ENCODE measurements at regions not wholly inside any gene's neighbourhood (a gene's known extent, or its start where the extent isn't known, plus 50 kb on each side); places are given as distances from the start of the nearest gene placed in this dataset.

- no peaks in the 10 kb centered on the region for H3K36me3 ChIP-seq (ENCODE audit: control insufficient read depth in 4 of 4, insufficient read depth in 3 of 4, low read depth in 1 of 4, low read length in 3 of 4)
- no peaks in the 10 kb centered on the region for H3K4me1 ChIP-seq (ENCODE audit: control insufficient read depth in 4 of 4, insufficient read depth in 4 of 4, low read length in 3 of 4)
- WGBS: 94% methylated on average over 2 of the region's 2 CpGs
- no peaks in the 10 kb centered on the region for H3K27me3 ChIP-seq (ENCODE audit: control insufficient read depth in 4 of 4, insufficient read depth in 4 of 4, low read length in 3 of 4)
- H3K27ac ChIP-seq (ENCODE audit: low read depth in 1 of 2, low read length in 2 of 2): no peak overlapping the region
- TF ChIP-seq, protein P1, sequence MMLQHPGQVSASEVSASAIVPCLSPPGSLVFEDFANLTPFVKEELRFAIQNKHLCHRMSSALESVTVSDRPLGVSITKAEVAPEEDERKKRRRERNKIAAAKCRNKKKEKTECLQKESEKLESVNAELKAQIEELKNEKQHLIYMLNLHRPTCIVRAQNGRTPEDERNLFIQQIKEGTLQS (IDR thresholded peaks at IDR 0.05): no peak
- TF ChIP-seq RXRA (IDR thresholded peaks at IDR 0.05) (no peak), FOXA2 (IDR thresholded peaks at IDR 0.05) (no peak), MAX (IDR thresholded peaks at IDR 0.05) (no peak), SP1 (IDR thresholded peaks at IDR 0.05) (no peak), NR2F2 (IDR thresholded peaks at IDR 0.05) (no peak)
- no peak overlapping the region for H3K9ac ChIP-seq (ENCODE audit: low read depth in 1 of 2, low read length in 2 of 2)
- peaks cover 0 to 2% (median 0%) of the 10 kb centered on the region in 4 donors for H3K9me3 ChIP-seq (ENCODE audit: control insufficient read depth in 4 of 4, low read length in 3 of 4)
- H3K4me3 ChIP-seq (ENCODE audit: low read depth in 1 of 3, low read length in 3 of 3): no peak overlapping the region
- DNase-seq (ENCODE audit: low spot score): no peak
Observed at GRCh38 chrX:11864171-11864570, 106.1 kb downstream of the MSL3 start.

- no peak overlapping the region for H3K9ac ChIP-seq (ENCODE audit: low read depth in 1 of 2, low read length in 2 of 2)
- no peaks in the 10 kb centered on the region for H3K36me3 ChIP-seq (ENCODE audit: control insufficient read depth in 4 of 4, insufficient read depth in 3 of 4, low read depth in 1 of 4, low read length in 3 of 4)
- no peaks in the 10 kb centered on the region for H3K9me3 ChIP-seq (ENCODE audit: control insufficient read depth in 4 of 4, low read length in 3 of 4)
- H3K27me3 ChIP-seq (ENCODE audit: control insufficient read depth in 4 of 4, insufficient read depth in 4 of 4, low read length in 3 of 4): no peaks in the 10 kb centered on the region
- H3K4me1 ChIP-seq (ENCODE audit: control insufficient read depth in 4 of 4, insufficient read depth in 4 of 4, low read length in 3 of 4): no peaks in the 10 kb centered on the region
- WGBS: 70% methylated on average over 7 of the region's 7 CpGs
- TF ChIP-seq GABPA (IDR thresholded peaks at IDR 0.05 in 1 of 2, conservative IDR thresholded peaks at IDR 0.05 in 1 of 2) (no peak), MAX (IDR thresholded peaks at IDR 0.05) (no peak), FOXA1 (IDR thresholded peaks at IDR 0.05) (no peak), NR2F2 (IDR thresholded peaks at IDR 0.05) (no peak), FOXA2 (IDR thresholded peaks at IDR 0.05) (no peak), RXRA (IDR thresholded peaks at IDR 0.05) (no peak), HNF4G (IDR thresholded peaks at IDR 0.05) (no peak), SP1 (IDR thresholded peaks at IDR 0.05) (no peak)
- TF ChIP-seq, protein P1 (IDR thresholded peaks at IDR 0.05): no peak
- TF ChIP-seq, protein P2, sequence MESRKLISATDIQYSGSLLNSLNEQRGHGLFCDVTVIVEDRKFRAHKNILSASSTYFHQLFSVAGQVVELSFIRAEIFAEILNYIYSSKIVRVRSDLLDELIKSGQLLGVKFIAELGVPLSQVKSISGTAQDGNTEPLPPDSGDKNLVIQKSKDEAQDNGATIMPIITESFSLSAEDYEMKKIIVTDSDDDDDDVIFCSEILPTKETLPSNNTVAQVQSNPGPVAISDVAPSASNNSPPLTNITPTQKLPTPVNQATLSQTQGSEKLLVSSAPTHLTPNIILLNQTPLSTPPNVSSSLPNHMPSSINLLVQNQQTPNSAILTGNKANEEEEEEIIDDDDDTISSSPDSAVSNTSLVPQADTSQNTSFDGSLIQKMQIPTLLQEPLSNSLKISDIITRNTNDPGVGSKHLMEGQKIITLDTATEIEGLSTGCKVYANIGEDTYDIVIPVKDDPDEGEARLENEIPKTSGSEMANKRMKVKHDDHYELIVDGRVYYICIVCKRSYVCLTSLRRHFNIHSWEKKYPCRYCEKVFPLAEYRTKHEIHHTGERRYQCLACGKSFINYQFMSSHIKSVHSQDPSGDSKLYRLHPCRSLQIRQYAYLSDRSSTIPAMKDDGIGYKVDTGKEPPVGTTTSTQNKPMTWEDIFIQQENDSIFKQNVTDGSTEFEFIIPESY (IDR thresholded peaks at IDR 0.05): no peak
- TF ChIP-seq, protein P3, sequence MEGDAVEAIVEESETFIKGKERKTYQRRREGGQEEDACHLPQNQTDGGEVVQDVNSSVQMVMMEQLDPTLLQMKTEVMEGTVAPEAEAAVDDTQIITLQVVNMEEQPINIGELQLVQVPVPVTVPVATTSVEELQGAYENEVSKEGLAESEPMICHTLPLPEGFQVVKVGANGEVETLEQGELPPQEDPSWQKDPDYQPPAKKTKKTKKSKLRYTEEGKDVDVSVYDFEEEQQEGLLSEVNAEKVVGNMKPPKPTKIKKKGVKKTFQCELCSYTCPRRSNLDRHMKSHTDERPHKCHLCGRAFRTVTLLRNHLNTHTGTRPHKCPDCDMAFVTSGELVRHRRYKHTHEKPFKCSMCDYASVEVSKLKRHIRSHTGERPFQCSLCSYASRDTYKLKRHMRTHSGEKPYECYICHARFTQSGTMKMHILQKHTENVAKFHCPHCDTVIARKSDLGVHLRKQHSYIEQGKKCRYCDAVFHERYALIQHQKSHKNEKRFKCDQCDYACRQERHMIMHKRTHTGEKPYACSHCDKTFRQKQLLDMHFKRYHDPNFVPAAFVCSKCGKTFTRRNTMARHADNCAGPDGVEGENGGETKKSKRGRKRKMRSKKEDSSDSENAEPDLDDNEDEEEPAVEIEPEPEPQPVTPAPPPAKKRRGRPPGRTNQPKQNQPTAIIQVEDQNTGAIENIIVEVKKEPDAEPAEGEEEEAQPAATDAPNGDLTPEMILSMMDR (IDR thresholded peaks at IDR 0.05; ENCODE audit: low read depth, low read length, missing input control): no peak
- no peak overlapping the region for H3K4me3 ChIP-seq (ENCODE audit: low read depth in 1 of 3, low read length in 3 of 3)
- DNase-seq (ENCODE audit: low spot score): no peak
- no peak overlapping the region for H3K27ac ChIP-seq (ENCODE audit: low read depth in 1 of 2, low read length in 2 of 2)
Observed at GRCh38 chrX:11867610-11868345, 109.7 kb downstream of the MSL3 start.

GRCh38 chrX:11870789-11871188 is 112.8 kb downstream of the MSL3 start:
- 68% methylated on average over 2 of the region's 2 CpGs for WGBS
- Histone ChIP-seq H3K4me3 (ENCODE audit: low read depth in 1 of 3, low read length in 3 of 3) (no peak overlapping the region), H3K9ac (ENCODE audit: low read depth in 1 of 2, low read length in 2 of 2) (no peak overlapping the region), H3K9me3 (ENCODE audit: control insufficient read depth in 4 of 4, low read length in 3 of 4) (no peaks in the 10 kb centered on the region), H3K27ac (ENCODE audit: low read depth in 1 of 2, low read length in 2 of 2) (no peak overlapping the region), H3K4me1 (ENCODE audit: control insufficient read depth in 4 of 4, insufficient read depth in 4 of 4, low read length in 3 of 4) (no peaks in the 10 kb centered on the region), H3K27me3 (ENCODE audit: control insufficient read depth in 4 of 4, insufficient read depth in 4 of 4, low read length in 3 of 4) (no peaks in the 10 kb centered on the region), H3K36me3 (ENCODE audit: control insufficient read depth in 4 of 4, insufficient read depth in 3 of 4, low read depth in 1 of 4, low read length in 3 of 4) (no peaks in the 10 kb centered on the region)
- TF ChIP-seq GABPA (IDR thresholded peaks at IDR 0.05 in 1 of 2, conservative IDR thresholded peaks at IDR 0.05 in 1 of 2): no peak
- no peak for TF ChIP-seq MAX (IDR thresholded peaks at IDR 0.05)
- TF ChIP-seq NR2F2 (IDR thresholded peaks at IDR 0.05): no peak
- TF ChIP-seq HNF4G (IDR thresholded peaks at IDR 0.05): no peak
- no peak for TF ChIP-seq FOXA2 (IDR thresholded peaks at IDR 0.05)
- TF ChIP-seq REST (IDR thresholded peaks at IDR 0.05): no peak
- TF ChIP-seq HNF4A (conservative IDR thresholded peaks at IDR 0.05): no peak
- TF ChIP-seq RAD21 (IDR thresholded peaks at IDR 0.05): no peak
- no peak for DNase-seq (ENCODE audit: low spot score)
